ENCODE measurements at regions not wholly inside any gene's neighbourhood (a gene's known extent, or its start where the extent isn't known, plus 50 kb on each side); places are given as distances from the start of the nearest gene placed in this dataset.
A peak's percentile ranks its signal among the peaks of the same experiment; 100 is the strongest.

DNA sequence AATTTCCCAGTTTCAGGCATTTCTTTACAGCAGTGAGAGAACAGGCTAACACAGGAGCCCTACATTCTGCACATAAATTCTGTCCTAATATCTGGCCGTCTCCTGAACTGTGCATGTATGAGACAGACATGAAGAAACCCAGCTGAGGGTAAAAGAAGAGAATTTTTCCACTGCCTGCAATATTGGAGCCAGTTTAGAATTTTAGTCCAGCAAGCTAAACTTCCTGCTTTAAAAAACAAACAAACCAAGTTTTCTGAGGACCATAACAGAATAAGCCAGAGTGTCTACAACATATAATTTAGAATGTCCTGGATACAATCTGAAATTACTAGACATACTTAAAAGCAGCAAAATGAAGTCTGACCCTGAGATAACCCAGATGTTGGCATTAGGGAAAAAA lies 215.1 kb upstream of the KLHL29 start:
- Histone ChIP-seq H3K27ac (no peak overlapping the region), H3K4me1 (replicated peaks in 1 of 2) (no peaks in the 10 kb centered on the region), H3K4me3 (no peak overlapping the region)
- WGBS, 10 experiments = 0 to 100% (median 75%) methylated on average over 1 of the region's 1 CpG; no CpG with 5 or more reads in 3 of the 10 experiments
- no peak for ATAC-seq (replicated peaks in 6 of 8)
- in situ Hi-C loops (cut with MboI; ENCODE audit: low pct_unique_long_range_greater_than_20kb in 2 of 9, low sequenced_read_pairs in 9 of 9, unreplicated experiment in 9 of 9) = no loop called here

DNA sequence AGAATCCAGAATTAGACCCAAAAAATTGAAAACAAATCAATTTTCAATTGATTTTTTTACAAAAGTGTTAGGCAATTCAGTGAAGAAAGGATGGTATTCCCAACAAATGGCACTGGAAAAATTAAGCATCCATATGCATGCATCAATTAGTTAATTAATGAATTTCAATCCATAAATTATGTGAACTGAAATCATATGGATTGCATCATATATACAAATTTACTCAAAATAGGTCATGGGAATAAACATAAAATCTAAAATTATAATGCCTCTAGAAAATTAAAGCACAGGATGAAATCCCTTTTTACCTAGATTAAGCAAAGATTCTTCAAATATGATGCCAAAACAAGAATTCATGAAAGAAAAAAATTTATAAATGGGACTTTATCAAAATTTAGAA lies 213.9 kb upstream of the KLHL29 start:
- no peak for ATAC-seq (replicated peaks in 6 of 8)

DNA sequence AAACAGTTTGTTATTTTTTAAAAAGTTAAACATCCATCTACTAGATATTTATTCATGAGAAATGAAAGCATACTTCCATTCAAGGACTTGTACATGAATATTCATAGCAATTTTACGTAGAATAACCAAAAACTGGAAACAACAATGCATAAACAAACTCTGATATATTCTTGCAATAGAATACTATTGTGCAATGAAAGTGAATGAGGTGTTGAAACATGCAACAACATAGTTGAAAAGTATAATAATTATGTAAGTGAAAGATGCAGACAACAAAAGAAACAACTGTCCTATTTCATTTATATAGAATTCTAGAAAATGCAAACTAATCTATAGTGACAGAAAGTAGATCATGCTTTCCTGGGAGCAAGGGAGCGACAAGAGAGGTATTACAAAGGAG lies 206.6 kb upstream of the KLHL29 start:
- 7 to 88% (median 64%) methylated on average over 1 to 2 of the region's 2 CpGs; no CpG with 5 or more reads in 1 of the 10 experiments for WGBS, 10 experiments
- H3K27ac ChIP-seq = no peak overlapping the region
- in situ Hi-C loops (cut with MboI; ENCODE audit: low pct_unique_long_range_greater_than_20kb in 2 of 9, low sequenced_read_pairs in 9 of 9, unreplicated experiment in 9 of 9) = no loop called here
- H3K4me3 ChIP-seq = no peak overlapping the region
- ATAC-seq (replicated peaks in 6 of 8) = no peak
- H3K4me1 ChIP-seq (replicated peaks in 1 of 2) = no peaks in the 10 kb centered on the region

More for the DNA sequence above, 213.9 kb upstream of the KLHL29 start:
- no peak overlapping the region for H3K4me3 ChIP-seq
- H3K4me1 ChIP-seq (replicated peaks in 1 of 2) = no peaks in the 10 kb centered on the region
- H3K27ac ChIP-seq = no peak overlapping the region
- in situ Hi-C loops (cut with MboI; ENCODE audit: low pct_unique_long_range_greater_than_20kb in 2 of 9, low sequenced_read_pairs in 9 of 9, unreplicated experiment in 9 of 9) = no loop called here

DNA sequence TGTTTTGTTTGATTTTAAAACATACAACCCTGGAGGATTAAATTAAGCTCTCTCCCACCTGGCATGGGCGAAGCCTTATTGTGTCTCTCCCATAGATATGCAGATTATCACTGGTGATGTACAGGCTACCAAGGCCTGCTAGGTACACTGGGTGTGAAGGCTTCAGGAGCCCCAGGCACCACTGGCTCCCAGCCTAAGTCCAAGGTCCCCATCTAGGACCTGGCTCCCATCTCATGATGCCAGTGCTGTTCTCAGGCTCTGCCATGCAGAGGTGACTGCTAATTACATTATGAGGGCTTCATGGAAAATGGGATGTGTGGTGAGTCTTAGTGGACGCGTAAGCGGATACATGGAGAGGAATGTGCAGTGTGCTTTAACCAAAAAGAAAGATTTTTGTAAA lies 201.2 kb upstream of the KLHL29 start:
- Histone ChIP-seq H3K27ac (no peak overlapping the region), H3K4me1 (replicated peaks in 1 of 2) (no peaks in the 10 kb centered on the region), H3K4me3 (no peak overlapping the region)
- in situ Hi-C loops (cut with MboI; ENCODE audit: low pct_unique_long_range_greater_than_20kb in 2 of 9, low sequenced_read_pairs in 9 of 9, unreplicated experiment in 9 of 9) = no loop called here
- ATAC-seq (replicated peaks in 6 of 8) = no peak
- 13 to 100% (median 88%) methylated on average over 1 to 4 of the region's 4 CpGs; no CpG with 5 or more reads in 2 of the 10 experiments for WGBS, 10 experiments

DNA sequence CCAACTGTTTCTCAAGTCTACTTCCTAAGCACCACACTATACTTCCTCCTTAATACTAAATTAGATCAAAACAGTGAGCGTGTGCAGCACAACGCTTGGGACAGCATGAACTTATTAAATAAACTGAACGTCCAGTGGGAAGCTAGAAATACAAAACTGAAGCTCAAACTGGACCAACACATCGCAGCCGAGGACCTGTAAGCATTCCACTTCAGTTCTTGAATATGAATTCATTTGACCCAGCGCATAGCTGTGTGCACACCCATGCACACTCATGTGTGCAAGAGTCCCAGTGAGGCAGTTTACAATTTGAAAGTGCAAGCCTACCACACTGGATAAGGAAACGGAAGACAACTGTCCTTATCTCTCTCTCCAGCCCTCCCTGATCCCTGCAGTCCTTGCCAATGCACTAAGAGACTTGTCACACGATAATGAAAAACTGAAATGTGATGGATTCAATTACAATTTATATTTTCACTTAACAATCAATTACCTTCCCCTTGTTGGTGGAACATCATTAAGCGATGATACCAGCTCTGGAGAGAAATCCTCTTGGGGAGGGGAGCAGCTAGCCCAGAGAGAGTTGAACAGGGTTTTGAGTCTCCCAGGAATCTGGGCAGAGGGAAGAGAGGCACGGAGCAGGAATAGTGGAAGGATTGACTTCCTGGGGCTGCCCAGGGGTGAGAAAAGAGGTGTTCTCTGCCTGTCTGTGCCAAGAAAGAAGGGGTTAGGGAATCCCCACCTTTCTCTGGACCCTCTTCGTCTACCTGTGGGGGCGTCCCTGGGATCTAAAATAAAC lies 186.5 kb upstream of the KLHL29 start:
- 12 to 93% (median 84%) methylated on average over 2 to 11 of the region's 12 CpGs; no CpG with 5 or more reads in 1 of the 10 experiments for WGBS, 10 experiments
- no peaks in the 10 kb centered on the region for H3K4me1 ChIP-seq (replicated peaks in 1 of 2)
- ATAC-seq (replicated peaks in 6 of 8) = no peak
- H3K27ac ChIP-seq = no peak overlapping the region
- H3K4me3 ChIP-seq = no peak overlapping the region
- in situ Hi-C loops (cut with MboI; ENCODE audit: low pct_unique_long_range_greater_than_20kb in 2 of 9, low sequenced_read_pairs in 9 of 9, unreplicated experiment in 9 of 9) = no loop called here

DNA sequence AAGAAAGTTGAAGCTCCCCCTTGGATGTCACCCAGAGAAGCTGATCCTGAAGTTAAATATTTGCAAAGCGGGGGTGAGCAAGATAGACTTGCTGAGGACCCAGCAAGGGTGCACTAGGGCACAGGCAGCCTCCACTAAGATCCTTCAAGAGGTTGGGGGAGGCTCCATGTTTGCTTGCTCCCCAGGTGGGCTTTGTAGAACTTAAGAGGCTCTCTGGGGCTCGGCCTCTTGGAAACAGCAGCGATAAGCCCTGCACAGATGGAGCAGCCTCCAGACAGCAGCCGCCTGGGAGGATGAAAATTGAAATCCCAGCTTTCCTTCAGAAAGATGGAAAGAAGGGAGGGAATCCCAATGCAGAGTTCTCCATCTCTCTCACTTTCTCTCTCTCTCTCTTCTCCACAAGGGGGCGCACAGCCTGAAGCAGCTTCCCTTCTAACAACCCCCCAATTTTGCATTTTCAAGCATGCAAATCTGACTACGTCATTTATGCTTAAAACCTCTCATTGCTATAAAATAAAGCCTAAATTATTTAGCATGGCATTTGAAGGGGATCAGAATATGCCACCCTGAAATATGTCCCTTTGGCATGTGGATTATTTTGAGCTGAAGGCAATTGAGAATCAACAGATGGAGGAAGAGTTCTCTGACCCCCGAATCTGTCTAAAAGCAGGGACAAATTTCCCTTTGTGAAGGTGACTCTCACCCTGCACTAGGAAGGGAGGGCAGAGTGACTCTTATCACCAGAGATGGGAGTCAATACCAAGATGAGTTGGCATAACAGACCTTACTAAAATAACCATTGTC lies 185.7 kb upstream of the KLHL29 start:
- Histone ChIP-seq H3K4me3 (no peak overlapping the region), H3K4me1 (replicated peaks in 1 of 2) (no peaks in the 10 kb centered on the region), H3K27ac (no peak overlapping the region)
- in situ Hi-C loops (cut with MboI; ENCODE audit: low pct_unique_long_range_greater_than_20kb in 2 of 9, low sequenced_read_pairs in 9 of 9, unreplicated experiment in 9 of 9) = no loop called here
- peak in 1 of 8 experiments; percentile 39 for ATAC-seq (replicated peaks in 6 of 8)
- WGBS, 10 experiments = 21 to 100% (median 77%) methylated on average over 2 to 6 of the region's 7 CpGs; no CpG with 5 or more reads in 1 of the 10 experiments

DNA sequence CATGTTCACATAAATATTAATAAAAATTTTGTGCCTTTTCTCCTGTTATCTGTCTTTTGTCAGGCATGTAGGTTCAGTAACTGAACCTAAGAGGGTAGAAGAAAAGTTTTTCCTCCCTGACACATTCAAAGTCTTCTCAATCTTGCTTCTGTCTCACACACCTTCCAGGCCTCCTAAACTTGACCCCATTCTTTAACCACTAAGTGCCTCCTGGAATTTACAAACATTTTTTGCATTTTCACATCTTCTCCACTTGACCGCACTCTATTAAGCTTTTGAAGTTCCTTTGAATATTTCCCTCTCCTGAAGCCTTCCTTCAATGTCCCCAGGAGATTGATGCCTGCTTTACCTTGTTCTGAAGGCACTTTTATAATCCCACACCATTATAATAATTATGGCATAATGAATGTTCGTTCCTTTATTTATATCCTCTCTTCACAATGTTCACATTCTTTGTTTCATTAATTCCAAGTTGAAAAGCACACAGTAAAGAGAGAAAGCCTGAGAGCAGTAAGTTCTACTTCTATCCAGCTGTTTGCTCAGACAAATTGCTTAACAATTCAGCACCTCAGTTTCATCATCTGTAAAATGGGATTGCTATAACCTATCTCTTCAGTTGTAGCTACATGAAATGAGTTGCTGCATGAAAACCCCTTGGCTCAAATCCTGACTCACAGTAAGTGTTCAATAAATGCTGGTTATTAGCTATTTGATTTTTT lies 184.8 kb upstream of the KLHL29 start:
- WGBS, 10 experiments = 8 to 100% (median 85%) methylated on average over 1 to 2 of the region's 2 CpGs
- in situ Hi-C loops (cut with MboI; ENCODE audit: low pct_unique_long_range_greater_than_20kb in 2 of 9, low sequenced_read_pairs in 9 of 9, unreplicated experiment in 9 of 9) = no loop called here
- H3K4me1 ChIP-seq (replicated peaks in 1 of 2) = no peaks in the 10 kb centered on the region
- no peak for ATAC-seq (replicated peaks in 6 of 8)
- H3K4me3 ChIP-seq = no peak overlapping the region
- H3K27ac ChIP-seq = no peak overlapping the region

DNA sequence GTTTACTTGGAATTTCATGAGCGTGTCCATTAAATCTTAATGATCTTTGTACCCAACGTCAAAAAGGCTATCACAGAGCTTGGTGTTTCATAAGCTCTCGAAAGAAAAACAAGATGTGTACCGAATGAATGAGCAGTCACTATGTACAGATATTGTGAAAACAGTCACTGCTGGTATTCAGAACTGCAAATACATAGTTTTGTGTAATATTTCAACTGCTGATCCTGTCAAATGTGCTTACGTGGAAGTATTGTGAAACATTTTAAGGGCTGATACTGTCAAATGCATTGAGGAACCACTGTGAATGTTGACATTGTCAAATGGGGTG lies 184.2 kb upstream of the KLHL29 start:
- whole genome bisulfite sequencing, 10 experiments = 29 to 93% (median 86%) methylated on average over 1 to 5 of the region's 5 CpGs
- Histone ChIP-seq H3K27ac (no peak overlapping the region), H3K4me3 (no peak overlapping the region), H3K4me1 (replicated peaks in 1 of 2) (no peaks in the 10 kb centered on the region)
- no peak for ATAC-seq (replicated peaks in 6 of 8)
- in situ Hi-C loops (cut with MboI; ENCODE audit: low pct_unique_long_range_greater_than_20kb in 2 of 9, low sequenced_read_pairs in 9 of 9, unreplicated experiment in 9 of 9) = no loop called here

DNA sequence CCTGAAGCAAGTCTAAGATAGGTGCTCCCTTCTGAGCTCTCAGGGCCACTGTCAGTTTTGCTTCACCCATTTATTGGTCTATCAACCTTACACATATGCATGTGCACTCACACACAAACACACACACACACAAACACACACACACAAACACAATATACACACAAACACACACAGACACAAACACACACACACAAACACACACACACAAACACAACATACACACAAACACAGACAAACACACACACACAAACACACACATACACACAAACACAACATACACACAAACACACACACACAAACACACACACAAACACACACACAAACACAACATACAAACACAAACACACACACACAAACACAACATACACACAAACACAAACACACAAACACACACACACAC lies 181.6 kb upstream of the KLHL29 start:
- no peak for ATAC-seq (replicated peaks in 6 of 8)
- Histone ChIP-seq H3K27ac (no peak overlapping the region), H3K4me3 (no peak overlapping the region), H3K4me1 (replicated peaks in 1 of 2) (no peaks in the 10 kb centered on the region)
- in situ Hi-C loops (cut with MboI; ENCODE audit: low pct_unique_long_range_greater_than_20kb in 2 of 9, low sequenced_read_pairs in 9 of 9, unreplicated experiment in 9 of 9) = no loop called here

DNA sequence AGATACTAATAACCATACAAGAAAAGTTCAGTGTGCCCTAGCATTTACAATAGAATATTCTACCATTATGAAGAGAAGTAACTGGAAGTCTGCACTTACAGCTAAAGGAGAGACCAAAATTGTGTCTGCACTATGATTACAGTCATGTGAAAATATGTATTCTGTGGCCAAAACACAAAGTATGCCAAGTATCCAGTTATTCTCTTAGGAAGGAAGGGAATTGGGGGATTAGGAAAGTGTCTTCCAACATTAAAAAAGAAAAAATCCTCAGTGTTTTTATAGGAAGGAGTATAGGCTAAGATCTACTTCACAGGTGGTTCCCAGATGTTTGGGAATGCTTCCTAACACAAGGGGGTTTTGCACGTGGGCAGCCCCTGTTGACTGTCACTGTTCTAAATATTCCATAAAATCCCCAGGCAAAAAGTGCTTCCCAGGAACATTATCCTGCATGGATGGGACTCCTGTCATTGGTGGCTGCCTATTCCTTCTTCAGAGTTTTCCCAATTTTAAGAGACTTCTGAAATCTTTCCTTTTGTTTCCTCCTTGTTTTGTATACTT lies 180.2 kb upstream of the KLHL29 start:
- H3K27ac ChIP-seq = no peak overlapping the region
- in situ Hi-C loops (cut with MboI; ENCODE audit: low pct_unique_long_range_greater_than_20kb in 2 of 9, low sequenced_read_pairs in 9 of 9, unreplicated experiment in 9 of 9) = no loop called here
- 0 to 71% (median 27%) methylated on average over 1 of the region's 1 CpG; no CpG with 5 or more reads in 4 of the 10 experiments for WGBS, 10 experiments
- H3K4me3 ChIP-seq = no peak overlapping the region
- no peaks in the 10 kb centered on the region for H3K4me1 ChIP-seq (replicated peaks in 1 of 2)
- peak in 1 of 8 experiments; percentile 27 for ATAC-seq (replicated peaks in 6 of 8)

DNA sequence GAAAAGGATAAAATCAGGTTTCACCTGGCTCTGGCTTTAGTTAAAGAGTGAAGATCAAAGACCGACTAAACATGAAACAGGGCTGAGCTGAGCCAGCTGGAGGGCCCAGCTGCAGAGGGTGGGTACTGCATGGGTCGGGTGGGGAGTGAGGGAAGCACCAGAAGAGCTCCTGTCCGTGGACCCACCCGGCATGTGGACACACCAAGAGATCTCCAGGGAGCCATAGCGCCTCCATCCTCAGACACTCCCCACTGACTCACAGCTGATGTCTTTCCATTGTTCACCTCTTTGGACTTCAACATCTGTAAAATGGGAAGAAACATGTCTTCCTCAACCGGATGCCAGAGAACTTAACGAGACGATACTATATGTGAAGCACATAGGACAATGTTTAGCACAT lies 178.3 kb upstream of the KLHL29 start:
- Histone ChIP-seq H3K4me3 (no peak overlapping the region), H3K4me1 (replicated peaks in 1 of 2) (no peaks in the 10 kb centered on the region), H3K27ac (no peak overlapping the region)
- in situ Hi-C loops (cut with MboI; ENCODE audit: low pct_unique_long_range_greater_than_20kb in 2 of 9, low sequenced_read_pairs in 9 of 9, unreplicated experiment in 9 of 9) = no loop called here
- peak in 1 of 8 experiments; percentile 69 for ATAC-seq (replicated peaks in 6 of 8)
- WGBS, 10 experiments = 20 to 71% (median 61%) methylated on average over 1 to 3 of the region's 8 CpGs; no CpG with 5 or more reads in 7 of the 10 experiments

DNA sequence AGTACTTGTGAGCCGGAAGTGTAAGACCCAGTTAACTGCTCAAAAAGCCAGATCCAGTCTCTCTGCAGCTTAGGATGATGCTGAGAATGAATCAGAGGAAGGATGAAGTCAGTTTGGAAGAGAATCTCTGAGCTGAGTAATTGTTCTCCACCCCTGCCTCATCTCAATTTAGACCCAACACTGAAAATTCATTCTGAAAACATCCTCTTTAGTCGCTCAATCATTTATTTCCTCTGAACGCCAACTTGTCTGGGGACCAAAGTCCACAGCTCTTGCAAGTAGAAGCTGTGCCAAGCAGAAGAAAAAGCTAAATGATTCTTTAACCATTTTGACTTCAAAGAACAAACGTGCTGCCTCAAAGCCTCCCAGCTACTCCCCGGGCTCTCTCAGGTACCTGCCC lies 177.1 kb upstream of the KLHL29 start:
- H3K4me1 ChIP-seq (replicated peaks in 1 of 2) = no peaks in the 10 kb centered on the region
- no peak overlapping the region for H3K27ac ChIP-seq
- 6 to 90% (median 72%) methylated on average over 1 to 5 of the region's 5 CpGs; no CpG with 5 or more reads in 3 of the 10 experiments for WGBS, 10 experiments
- no peak for ATAC-seq (replicated peaks in 6 of 8)
- H3K4me3 ChIP-seq = no peak overlapping the region
- in situ Hi-C loops (cut with MboI; ENCODE audit: low pct_unique_long_range_greater_than_20kb in 2 of 9, low sequenced_read_pairs in 9 of 9, unreplicated experiment in 9 of 9) = no loop called here

DNA sequence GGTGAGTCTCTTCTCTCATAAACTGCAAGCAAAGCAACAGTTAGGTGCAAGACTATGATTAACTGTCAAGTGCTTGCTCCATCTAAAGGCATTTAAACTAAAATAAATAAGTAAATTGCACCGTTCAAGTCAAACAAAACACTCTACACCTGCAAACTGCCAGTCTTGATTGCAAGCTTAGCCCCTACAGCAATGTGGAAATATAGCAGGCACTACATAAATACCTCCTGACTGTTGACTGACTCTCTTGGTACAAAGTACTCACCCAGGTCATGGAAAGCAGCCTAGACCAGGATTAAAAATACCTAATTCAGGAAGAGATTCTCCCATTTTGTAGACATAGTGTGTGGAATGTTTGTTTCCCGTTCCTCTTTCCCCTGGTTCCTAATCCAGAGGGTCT lies 176.6 kb upstream of the KLHL29 start:
- no peaks in the 10 kb centered on the region for H3K4me1 ChIP-seq (replicated peaks in 1 of 2)
- no peak overlapping the region for H3K4me3 ChIP-seq
- no peak overlapping the region for H3K27ac ChIP-seq
- no peak for ATAC-seq (replicated peaks in 6 of 8)
- in situ Hi-C loops (cut with MboI; ENCODE audit: low pct_unique_long_range_greater_than_20kb in 2 of 9, low sequenced_read_pairs in 9 of 9, unreplicated experiment in 9 of 9) = no loop called here
- 11 to 73% (median 55%) methylated on average over 1 to 2 of the region's 2 CpGs; no CpG with 5 or more reads in 1 of the 10 experiments for WGBS, 10 experiments

Measured in motor neuron (in vitro differentiated cells).